ENCODE measurements at regions not wholly inside any gene's neighbourhood (a gene's known extent, or its start where the extent isn't known, plus 50 kb on each side); places are given as distances from the start of the nearest gene placed in this dataset.

DNA sequence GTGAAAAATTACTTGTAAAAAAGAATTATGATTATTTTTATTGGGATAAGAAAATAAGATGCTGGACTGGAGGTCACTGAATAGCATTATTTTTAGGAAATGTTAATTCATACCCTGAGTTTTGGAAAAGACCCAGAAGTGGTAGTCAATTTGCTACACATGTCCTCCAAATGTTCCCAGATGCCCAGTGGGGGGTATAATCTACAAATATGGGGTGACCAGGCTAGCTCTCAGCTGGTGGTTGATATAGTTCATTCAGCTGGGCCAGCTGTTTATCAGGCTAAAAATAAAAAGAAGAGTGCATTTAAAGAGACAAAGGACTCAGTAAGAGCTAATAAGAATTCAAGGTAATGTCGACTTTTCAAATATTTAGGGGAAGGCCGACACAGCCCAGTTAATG, 402.0 kb upstream of the GOLIM4 start:
- CTCF ChIA-PET, result no interaction called here
- TF ChIP-seq, protein P1, sequence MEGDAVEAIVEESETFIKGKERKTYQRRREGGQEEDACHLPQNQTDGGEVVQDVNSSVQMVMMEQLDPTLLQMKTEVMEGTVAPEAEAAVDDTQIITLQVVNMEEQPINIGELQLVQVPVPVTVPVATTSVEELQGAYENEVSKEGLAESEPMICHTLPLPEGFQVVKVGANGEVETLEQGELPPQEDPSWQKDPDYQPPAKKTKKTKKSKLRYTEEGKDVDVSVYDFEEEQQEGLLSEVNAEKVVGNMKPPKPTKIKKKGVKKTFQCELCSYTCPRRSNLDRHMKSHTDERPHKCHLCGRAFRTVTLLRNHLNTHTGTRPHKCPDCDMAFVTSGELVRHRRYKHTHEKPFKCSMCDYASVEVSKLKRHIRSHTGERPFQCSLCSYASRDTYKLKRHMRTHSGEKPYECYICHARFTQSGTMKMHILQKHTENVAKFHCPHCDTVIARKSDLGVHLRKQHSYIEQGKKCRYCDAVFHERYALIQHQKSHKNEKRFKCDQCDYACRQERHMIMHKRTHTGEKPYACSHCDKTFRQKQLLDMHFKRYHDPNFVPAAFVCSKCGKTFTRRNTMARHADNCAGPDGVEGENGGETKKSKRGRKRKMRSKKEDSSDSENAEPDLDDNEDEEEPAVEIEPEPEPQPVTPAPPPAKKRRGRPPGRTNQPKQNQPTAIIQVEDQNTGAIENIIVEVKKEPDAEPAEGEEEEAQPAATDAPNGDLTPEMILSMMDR (IDR thresholded peaks at IDR 0.05; ENCODE audit: insufficient read depth, low read length, missing control alignments), result no peak
- POLR2A ChIA-PET, result no interaction called here
- DNase-seq (ENCODE audit: low read depth, low spot score), result no peak
- H3K4me3 ChIP-seq (ENCODE audit: low read depth, low read length), result no peak overlapping the region

DNA sequence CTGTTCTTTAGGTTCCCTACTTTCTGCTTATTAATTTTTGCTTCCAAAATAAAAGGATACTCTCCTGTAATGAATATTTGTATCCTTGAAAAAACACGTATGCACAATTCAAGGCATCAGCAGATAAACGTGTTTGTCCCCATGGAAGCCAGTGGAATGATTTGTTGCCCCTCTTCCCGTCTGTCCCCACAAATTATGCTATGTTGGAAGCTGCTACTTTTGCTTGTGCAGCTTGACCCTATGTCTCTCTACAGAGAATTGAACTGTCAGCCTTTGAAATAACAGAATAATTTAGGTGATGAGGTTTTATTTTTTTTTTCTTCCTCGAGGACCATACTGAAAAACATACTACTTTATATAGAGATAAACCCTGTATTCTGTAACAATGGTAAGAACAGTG, 401.5 kb upstream of the GOLIM4 start:
- DNase-seq (ENCODE audit: low read depth, low spot score), result no peak
- TF ChIP-seq, protein P1 (IDR thresholded peaks at IDR 0.05; ENCODE audit: insufficient read depth, low read length, missing control alignments), result no peak
- ChIA-PET CTCF (no interaction called here), POLR2A (no interaction called here)
- no peak overlapping the region for H3K4me3 ChIP-seq (ENCODE audit: low read depth, low read length)

DNA sequence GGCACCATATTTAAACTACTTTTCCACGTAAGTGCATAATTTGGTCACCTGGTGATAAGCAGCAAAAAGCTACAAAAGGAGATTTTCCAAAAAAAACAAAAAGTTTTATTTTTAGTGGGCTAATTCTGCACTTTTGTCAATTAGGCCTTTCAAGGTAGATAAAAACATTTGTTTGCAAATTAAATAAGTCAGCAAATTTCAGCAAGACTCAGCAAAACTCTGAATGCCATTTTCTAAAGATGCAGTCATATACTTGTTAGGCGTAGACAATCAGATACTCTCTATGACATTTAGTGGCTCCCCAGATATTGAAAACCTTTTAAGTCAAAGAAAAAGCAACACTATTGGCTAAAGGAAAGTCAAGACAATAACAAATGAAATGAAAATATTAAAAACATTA, 400.2 kb upstream of the GOLIM4 start:
- ChIA-PET POLR2A (no interaction called here), CTCF (interaction anchor here (1.4 kb wide), 1 partner anchor 369 kb away, joined by 3 read pairs; no protein-coding TSS in a partner anchor)
- no peak for DNase-seq (ENCODE audit: low read depth, low spot score)
- no peak overlapping the region for H3K4me3 ChIP-seq (ENCODE audit: low read depth, low read length)
- TF ChIP-seq, protein P1 (IDR thresholded peaks at IDR 0.05; ENCODE audit: insufficient read depth, low read length, missing control alignments), result no peak

DNA sequence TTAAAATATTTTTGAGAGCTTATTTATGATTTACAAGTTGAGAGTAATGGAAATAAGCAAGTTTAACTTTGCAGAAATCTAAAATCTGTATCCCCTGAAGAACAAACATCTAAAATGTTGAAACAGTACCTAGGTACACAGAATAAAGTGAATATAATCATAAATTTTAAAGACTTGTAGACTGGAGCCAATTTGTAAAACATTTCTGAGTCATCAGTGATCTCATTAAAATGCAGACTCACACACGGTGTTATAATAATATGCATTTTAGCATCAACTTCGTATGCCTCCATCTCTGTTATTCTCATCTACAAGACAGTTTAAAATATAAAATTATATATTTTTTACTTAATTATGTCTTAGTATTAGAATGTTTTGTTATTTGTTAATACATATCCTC, 399.5 kb upstream of the GOLIM4 start:
- ChIA-PET CTCF (interaction anchor here (1.4 kb wide), 1 partner anchor 370 kb away, joined by 3 read pairs; no protein-coding TSS in a partner anchor), POLR2A (no interaction called here)
- H3K4me3 ChIP-seq (ENCODE audit: low read depth, low read length), result no peak overlapping the region
- no peak for DNase-seq (ENCODE audit: low read depth, low spot score)
- TF ChIP-seq, protein P1 (IDR thresholded peaks at IDR 0.05; ENCODE audit: insufficient read depth, low read length, missing control alignments), result no peak

DNA sequence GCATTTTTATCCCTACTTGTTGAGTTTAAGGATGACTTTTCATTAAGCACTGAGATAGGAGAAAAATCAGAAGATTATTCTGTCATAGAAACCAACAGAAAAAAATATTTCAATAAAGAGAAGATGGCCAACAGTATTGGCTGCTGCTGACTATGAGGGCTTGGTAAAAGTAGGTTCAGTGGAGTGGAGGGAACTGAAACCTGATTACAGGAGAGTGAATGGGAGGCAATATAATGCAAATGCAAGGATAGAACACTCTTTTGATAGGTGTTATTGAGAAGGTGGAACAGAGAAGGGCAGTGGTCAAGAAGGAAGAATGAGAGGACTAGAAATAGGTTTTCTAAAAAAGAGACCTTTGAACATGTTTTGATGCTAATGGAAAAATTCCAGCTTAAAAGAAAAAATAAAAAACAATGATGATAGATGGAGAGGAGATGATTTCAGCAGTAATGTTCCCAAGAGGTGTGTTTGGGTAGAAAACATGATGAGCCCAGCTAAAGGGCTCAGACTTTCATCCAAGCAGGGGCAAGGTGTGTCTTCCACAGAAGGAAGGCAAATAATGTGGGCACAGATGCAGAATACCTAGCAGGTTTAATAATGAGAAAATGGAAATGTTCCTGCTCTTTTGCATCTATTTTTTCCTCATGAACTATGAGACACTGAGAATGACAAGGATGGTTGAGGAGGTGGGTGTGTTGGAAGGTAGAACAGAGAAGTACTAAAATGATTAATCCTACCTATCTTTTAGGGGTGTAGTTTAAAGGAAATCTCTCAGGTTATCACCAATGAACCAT, 397.9 kb upstream of the GOLIM4 start:
- CTCF ChIA-PET, result no interaction called here
- H3K4me3 ChIP-seq (ENCODE audit: low read depth, low read length), result no peak overlapping the region
- DNase-seq (ENCODE audit: low read depth, low spot score), result no peak
- POLR2A ChIA-PET, result no interaction called here
- TF ChIP-seq, protein P1 (IDR thresholded peaks at IDR 0.05; ENCODE audit: insufficient read depth, low read length, missing control alignments), result no peak

DNA sequence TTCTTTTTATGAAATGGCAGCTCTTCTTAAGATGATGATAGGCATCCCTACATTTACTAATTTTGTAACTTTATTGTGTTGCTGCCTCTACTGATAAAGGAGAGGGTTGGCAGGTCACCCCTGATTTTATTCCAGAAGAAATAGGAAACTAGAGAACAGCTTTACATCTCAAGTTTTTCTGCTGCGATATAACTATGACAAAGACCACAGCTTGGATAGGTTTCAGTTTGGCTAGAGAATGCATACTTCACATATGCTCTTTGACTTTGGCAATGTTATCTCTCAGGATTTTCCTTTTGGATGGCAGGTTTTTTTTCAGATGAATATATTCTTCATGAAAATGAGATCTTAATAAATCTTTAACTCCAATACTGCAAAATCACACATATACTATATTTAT, 395.3 kb upstream of the GOLIM4 start:
- CTCF ChIA-PET, result no interaction called here
- TF ChIP-seq, protein P1 (IDR thresholded peaks at IDR 0.05; ENCODE audit: insufficient read depth, low read length, missing control alignments), result no peak
- POLR2A ChIA-PET, result no interaction called here
- no peak for DNase-seq (ENCODE audit: low read depth, low spot score)
- no peak overlapping the region for H3K4me3 ChIP-seq (ENCODE audit: low read depth, low read length)

All from AG04449 (cell line).